ENCODE measurements at regions not wholly inside any gene's neighbourhood (a gene's known extent, or its start where the extent isn't known, plus 50 kb on each side); places are given as distances from the start of the nearest gene placed in this dataset.

DNA sequence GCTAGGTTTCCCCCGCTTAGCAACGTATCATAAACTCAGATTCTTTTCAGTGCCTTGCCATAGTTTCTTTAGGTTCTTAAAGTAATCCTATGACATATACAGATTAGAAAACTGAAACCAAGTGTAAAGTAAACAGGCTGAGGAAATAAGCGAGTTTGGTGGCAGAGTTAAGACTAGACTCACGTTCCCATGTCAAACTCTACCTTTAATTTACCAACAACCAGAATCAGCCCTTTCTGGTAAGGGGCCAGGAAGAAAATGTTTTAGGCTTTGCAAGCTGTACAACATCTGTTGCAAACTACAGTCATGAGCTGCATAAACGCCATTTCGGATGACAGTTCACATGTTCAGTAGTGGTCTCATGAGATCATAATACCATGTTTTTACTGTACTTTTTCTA, 128.0 kb upstream of the PRICKLE2 start:
- DNase-seq (ENCODE audit: low read depth), result no peak

DNA sequence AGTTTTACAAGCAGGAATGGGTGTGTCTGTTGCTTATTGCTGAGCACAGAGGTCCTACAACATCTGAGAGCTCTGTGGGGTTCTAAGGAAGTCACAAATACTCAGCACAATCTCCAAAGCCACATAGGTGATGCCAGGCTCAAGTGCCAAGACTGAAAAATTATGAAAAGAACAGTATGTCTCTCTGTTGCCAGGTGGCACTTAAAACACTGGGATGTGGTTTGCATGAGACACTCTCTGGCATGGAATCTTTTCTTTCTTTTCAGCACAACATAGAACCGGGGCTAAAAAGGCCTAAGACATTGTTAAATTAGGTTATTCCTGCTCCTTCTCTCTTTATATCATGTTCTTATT, 127.3 kb upstream of the PRICKLE2 start:
- DNase-seq (ENCODE audit: low read depth), result no peak

DNA sequence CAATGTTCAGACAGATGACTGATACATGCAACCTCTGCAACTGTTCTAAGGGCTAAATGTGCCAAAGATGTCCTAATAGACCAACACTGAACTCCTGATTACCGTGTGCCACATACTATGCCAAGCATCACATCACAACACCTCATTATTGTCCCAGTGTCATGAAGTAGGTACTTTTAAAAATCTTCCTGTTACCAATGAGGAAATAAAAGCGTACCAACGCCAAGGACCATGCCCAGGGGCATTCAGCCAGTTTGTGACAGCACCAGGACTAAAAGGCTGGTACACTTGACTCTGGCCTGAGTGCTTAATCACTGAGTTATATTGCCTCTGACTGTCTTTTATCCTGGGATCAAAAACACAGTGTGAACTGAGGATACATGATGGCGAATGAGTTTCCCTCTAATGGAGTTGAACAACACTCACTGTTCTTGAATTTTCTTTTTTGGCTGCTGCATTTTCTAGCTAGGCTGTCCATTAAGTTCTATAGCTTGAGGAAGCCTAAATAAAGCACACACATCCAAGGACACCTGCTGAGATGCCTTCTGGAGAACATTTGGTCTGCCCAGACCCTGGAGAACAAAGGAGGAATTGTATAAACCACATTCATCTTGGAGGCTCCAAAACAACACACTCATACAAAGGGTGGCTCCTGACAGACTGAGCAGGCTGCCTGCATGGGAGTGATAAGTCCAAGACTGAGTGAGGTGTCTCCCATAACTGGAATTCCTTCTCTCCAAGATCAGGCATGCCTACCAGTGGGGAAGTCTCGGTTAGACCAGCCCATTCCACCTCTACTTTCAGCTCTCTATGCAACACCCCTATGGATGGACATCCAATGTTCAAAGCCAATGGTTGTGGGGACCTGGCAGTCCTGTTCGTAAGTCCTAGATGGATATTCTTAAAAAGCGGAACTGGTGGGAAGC, 126.7 kb upstream of the PRICKLE2 start:
- no peak for DNase-seq (ENCODE audit: low read depth)

DNA sequence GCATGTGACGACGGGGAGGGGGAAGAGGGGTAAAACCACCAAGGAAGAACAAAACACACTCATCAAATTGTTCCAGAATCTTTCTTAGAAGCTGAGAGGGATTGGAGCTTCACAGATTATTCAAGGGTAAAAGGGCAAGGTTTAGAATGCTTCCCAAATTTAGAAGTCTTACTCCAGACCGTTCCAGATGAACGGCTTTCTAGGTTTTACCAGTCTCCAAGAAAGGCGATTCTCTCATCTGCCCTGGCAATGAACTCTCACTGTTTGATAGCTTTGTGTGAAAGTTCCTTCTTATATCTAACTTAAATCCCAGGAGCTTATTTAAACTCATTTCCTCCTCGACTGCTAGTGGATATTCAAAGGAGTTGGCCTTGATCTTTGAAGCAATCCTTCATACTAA, 124.3 kb upstream of the PRICKLE2 start:
- DNase-seq (ENCODE audit: low read depth), result no peak

DNA sequence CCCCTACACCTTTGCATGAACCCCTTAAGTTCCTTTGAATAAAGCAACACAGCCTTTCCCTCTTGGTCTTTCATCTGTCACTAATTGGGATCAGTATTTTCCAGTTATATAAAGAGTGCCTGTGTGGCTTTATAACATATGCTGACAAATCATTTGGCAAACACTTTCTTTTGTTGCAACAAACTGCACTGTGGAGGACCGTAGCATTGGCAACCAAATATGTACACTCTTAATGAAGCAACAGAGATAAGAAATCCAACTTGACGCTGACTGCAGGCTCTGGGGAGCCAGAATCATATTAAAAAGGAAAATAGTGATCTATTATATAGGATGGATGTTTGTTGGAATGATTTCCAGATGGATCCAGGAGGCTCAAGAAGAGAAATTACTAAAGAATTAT, 120.1 kb upstream of the PRICKLE2 start:
- no peak for DNase-seq (ENCODE audit: low read depth)

DNA sequence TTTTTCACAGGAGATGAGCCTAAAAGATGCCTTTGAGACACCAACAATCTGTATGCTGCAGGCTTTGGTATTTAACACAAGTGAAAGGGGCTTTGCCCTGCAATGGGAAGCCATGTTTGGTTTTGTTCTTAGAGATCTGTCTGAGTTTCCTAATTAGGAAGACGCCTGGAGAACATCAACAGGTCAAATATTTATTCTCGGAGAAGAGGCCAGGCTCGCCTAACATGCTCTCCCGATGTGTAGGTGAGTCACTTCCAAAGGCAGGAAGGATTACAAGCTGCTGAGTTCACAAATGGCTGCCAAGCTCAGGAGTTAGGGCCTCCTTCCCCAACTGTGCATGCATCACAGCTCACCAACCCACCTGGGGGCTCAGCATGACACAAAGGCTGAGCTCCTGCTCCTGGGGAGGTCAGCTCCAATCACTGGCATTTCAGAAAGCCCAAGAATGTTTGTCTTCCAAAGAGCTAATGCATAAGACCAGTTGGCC, 119.5 kb upstream of the PRICKLE2 start:
- no peak for DNase-seq (ENCODE audit: low read depth)

DNA sequence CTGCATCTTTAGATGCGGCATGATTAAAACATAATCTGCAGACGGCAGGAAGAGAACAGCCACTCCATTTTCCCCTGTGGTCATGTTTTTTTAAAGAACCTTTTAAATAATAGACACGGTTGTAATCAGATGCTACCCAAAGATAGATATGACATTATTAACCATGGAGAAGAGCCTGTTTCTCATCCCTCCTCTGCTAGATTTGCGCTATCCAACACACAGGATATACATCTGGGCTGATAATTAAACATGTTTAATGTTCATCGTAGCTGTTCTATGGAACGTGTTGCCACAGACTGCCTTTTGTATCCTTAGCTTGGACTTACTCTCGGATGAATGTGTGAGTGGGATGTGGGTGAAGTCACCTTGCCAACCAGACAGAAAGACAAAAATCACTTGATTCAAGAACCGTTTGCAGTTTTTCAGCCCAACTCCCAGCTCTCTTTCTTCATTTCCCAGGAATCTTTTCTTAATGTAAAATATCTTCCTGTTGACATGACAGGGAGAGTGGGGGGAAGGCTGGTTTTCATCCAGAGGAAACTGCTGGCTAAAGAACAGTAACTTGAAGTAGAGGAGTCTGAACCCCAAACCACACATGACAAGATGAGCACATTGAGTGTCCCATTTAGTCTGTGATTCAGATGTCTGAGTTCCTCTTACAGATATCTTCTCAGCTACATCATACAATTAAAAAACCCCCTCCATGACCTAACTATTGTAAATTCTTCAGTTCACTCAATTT, 118.6 kb upstream of the PRICKLE2 start:
- DNase-seq (ENCODE audit: low read depth), result no peak

DNA sequence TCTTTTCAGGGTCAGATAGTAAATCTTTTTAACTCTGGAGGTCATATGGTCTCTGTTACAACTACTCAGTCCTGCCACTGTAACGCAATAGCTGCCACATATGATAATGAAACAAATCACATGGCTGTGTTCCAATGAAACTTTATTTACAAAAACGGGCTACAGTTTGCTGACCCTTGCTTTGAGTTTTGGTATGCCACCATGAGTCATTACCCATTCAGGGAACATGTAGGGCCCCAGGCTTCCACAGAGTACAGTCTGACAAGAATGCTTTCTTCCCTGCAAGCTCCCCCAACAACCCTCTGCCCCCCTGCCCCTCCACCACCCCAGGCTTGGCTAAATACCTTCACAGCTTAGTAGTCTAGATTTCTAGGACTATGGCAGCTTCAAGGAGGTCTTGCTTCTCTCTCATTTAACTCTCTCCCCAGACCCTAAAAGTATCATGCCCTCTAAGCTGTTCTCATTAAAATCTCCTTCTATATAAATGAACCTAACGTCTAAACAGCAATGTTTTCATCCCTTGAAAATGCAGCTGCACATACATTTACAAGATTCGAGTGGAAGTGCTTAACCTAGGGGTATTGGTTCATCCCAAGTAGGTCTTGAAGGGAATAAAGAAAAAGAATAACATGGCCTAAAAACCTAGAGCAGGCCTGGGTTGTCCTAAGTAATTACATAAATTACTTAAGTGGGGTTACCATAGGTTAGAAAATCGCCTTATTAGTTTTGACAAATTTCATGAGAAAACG, 117.8 kb upstream of the PRICKLE2 start:
- DNase-seq (ENCODE audit: low read depth), result peak; percentile 84

DNA sequence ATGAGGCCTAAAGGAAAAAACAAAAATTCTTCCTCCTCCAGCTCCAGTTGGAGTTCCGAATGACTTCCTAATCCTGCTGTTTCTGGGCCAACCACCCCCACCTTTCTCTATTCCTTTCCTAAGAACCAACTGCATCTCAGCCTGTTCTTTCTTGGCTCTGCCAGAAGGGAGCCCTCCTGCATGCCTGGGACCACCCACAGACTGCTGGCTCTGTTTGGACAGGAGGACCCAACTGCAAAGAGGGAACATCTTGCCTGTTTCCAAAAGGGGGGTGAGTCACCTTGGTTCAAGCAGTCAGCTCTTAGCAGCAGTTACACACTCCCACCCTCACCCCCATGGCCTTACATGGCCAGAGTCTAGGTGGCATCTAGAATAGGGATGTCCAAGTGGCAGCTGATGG, 116.0 kb upstream of the PRICKLE2 start:
- DNase-seq (ENCODE audit: low read depth), result no peak

DNA sequence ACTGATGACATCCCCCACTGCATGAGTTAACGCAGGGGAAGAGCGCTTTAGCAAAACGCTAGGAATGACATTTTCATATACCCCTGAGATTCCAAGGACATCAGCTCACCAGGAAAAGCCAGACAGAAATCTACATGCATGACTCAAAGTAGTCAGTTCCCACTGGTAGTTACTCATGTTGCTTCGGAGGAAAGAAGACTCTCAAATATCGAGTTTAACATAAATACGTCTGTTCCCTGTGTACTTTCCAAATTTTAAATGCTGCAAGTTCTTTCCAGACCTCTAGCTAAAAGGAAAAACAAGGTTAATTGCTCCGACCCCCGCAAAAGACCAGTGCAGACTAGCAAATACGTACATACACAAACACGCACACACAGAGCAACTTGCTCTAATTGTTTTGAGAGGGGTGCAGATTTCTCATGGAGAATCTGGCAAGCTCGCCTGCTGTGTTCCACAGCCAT, 115.4 kb upstream of the PRICKLE2 start:
- peak; percentile 86 for DNase-seq (ENCODE audit: low read depth)

DNA sequence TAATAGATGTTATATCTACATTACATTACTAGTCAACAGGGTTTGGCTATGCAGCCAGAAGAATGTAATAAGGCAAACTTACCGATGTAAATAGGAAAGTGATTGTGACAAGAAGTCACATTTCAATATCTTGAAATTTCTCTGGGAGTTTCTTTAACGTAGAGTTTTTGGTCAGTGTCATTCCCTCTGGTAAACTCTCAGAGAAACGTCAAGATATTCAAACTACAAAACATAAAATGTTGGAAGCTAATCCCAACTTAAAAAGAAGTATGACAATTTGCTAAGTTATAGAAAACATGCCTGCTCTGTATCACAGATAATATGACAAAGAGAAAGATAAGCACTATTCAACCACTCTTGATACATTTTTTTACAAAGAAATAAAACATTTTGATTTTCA, 111.2 kb upstream of the PRICKLE2 start:
- DNase-seq (ENCODE audit: low read depth), result no peak

DNA sequence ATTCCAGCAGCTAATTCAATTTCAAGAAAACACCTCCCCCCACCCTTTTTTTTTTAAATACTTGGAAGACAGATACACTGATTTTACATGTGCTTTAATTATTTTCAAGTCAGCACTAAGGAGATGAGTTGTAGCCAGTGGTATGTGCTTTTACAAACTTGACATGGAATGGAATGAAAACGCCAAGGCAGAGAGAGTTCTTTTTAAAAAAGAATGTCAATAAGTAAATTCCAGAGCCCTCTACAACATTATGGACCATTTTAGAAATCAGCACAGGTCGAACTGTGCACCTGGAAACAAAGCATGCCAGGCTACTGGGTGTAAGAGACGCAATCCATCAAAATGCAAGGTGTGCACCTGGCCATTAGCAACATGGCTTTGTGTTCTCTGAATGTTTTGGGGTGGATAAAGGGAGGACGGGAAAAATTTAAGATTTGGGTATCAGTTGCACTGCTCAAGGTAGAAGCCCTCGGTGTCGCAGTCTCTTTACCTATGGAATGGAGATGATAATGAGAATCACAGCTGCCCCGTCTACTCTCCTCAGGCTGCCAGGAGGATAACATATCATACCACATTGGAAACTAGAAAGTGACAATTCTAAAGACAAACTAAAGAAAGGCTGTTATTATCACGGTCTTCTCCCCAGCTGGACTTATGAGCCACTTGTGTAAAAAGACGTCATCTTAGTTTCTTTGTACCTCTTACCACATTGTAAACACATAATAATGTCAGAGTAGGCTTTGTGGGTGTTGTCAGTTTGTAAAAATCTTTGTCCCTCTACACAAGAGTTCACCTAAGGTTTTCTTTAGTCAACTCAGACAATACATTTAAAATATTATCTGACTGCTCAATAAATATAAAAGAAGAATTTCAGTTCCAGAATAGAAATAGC, 107.4 kb upstream of the PRICKLE2 start:
- no peak for DNase-seq (ENCODE audit: low read depth)

DNA sequence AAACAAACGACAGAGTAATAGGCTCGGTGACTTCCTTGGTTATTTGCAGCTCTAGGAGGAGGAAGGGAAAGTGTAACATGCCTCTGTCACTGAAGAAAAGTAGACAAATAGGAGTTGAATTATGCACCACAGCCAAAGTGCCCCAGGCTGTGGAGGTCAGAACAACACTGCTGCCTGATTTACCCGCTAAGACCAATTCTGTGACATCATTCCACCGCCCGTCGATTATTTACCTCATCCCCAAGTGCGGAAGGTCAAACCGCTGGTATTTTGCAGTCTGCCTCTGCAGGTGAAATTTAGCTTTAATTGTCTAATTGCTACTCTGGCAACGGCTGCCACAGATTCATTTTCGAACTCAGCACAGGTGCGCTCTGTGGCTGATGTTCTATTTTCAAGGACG, 106.3 kb upstream of the PRICKLE2 start:
- DNase-seq (ENCODE audit: low read depth), result no peak

DNA sequence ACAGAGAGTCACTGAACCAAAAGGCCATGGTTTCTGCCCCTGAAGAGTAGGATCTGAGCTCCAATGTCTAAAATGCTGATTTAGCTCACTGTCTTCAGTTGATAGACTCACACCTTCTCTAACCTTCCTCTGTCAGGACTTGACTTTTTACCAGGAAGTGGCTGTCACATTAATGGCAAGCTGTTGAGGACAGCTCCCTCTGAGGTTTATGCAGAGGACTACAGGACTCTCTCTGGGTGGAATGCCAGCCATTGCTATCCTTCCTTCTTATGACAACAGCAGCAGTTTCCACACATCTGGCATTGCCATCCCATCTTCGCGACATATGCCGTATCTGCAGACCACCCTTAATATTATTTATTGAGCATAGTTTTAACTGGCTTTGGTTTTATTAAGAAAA, 103.8 kb upstream of the PRICKLE2 start:
- no peak for DNase-seq (ENCODE audit: low read depth)

DNA sequence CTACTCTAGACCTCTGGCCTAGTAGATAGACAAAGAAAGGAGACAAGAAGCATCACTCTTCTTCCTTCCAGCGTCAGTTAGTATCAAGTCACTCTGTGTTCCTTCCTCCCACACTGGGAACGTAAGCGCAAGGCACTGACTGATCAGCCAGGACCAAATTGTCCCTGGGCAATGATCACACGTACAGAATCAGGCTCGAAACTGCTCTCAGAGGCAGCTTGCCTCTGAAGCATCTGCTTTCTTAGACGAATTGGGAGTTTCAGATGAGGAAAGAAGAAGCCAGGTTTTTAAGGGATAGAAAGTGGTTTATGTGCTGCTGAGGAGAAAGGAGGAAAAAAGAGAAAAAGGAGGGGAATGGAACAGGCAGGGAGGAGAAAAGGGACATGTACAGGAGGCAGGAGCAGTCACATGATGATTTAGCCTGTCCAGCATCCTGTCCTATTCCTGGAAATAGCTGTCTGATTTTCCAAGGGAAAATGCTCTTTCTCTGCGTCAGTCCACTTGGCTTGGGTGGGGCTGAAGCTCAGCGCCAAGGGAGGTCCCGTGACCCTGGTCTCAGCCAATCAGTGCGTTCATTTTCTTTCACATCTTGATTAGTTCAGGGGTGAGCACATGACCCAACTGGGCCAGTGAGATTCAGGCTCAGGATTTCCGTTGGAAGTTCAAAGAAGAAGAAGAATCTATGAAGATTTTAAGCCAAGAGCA, 102.0 kb upstream of the PRICKLE2 start:
- DNase-seq (ENCODE audit: low read depth), result no peak

DNA sequence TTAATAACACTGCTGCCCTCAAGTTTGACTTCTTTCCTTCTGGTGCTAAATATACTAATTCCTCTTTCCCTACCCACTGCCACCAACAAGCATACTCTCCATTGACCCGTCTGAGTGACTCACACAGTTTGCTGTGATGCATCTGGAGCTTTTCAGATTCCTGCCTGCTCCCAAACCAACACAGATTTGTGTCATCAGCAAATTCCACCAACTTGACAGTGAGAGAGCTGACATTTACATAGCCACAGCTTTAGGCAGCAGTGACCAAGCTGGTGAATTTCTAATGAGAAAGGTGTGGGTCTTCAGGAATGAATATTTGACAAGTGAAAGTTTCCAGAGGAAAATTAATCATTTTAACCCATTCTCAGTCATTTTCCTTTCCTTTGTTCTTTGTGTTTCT, 96.5 kb upstream of the PRICKLE2 start:
- no peak for DNase-seq (ENCODE audit: low read depth)

DNA sequence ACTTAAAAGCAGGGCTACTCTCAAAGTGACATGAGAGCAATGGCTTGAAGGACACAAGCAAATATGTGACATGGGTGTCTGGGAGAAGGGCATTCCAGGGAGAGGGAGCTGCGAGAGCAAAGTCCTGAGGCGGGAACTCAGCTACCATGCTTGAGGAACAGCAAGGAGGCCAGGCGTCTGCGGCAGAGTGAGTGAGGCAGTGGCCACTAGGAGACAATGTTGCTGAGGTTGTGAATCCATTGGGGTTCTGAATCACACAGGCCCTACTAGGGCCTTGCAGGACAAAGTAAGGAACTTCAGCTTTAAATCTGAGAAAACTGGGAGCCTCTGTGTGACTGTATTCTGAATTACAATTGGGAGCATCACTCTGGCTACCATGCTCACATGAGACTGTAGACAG, 94.1 kb upstream of the PRICKLE2 start:
- no peak for DNase-seq (ENCODE audit: low read depth)

DNA sequence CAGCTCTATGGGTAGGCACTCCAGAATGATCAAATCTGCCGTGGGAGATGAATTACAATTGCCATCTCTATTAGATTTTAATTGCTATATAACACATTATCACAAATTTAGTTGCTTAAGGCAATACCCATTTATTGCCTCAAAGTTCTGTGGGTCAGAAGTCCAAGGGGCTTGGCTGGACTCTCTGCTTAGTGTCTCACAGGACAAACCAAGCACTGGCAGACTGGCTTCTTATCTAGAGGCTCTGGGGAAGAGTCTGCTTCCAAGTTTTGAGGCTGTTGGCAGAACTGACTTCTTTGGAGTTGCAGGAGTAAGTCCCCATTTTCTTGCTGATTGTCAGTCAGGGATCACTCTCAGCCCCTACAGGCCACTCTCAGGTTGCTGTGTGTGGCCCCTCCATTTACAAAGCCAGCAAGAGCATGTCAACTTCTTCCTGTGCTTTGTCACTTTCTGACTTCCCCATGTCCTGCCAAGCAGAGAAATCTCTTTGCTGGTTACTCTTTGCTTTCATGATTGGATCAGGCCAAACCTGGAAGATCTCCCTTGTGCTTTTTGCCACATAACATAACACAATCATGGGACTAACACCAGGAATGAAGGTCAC, 93.5 kb upstream of the PRICKLE2 start:
- no peak for DNase-seq (ENCODE audit: low read depth)

DNA sequence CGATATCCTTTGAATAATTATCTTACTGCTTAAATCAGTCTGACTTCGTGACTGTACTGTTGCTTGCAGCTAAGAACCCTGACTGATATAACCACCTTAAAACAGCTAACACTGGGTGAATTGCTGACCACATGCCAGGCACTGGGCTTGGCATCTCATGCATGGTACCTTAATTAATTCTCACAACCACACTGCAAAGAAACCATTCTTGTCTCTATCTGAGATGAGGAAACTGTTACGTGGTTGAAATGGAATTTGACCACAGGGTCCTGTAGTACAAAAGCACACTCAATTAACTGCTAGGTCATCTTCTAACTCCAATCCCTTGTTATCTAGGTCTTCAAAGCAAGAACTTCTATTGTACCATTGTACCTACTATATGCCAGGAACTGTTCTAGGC, 92.7 kb upstream of the PRICKLE2 start:
- no peak for DNase-seq (ENCODE audit: low read depth)

DNA sequence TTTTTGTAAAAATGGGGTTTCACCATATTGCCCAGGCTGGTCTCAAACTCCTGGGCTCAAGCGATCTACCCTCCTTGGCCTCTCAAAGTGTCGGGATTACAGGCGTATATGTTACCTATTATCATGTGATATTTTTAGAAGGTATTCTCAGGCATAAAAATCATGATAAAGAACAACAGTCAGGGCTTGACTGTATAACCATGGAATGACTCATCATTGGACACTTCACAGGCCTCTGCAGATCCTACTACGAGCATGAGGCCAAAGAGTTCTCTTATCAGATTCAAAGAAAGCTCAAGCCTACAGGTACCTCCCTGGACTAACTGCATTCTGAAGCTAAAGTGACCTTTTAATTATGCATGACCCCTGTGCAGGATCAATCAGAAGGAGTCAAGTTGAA, 91.7 kb upstream of the PRICKLE2 start:
- no peak for DNase-seq (ENCODE audit: low read depth)

All from non-pigmented ciliary epithelial cell (primary cell).